ENCODE measurements at regions not wholly inside any gene's neighbourhood (a gene's known extent, or its start where the extent isn't known, plus 50 kb on each side); places are given as distances from the start of the nearest gene placed in this dataset.

DNA sequence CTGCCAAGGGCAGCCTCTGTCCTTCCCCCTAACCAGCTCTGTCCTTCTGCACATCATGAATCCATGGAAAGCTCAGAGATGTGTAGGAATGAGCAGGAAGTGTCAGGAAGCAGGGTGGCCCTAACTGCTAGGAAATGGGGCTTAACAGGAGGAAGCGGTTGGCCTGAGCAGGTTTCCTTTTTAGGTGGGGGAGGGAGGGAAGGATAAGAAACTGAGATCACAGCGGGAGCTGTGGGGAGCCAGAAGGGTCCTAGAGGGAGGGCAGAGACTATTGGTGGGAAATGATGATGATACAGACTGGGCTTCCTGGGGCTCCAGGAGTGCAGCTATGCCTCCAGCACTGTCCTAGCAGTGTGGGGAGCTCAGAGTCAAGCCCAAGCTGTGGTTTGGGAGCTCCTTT is 182.0 kb downstream of the SH3BP4 start:
- Histone ChIP-seq H3K79me1 (ENCODE audit: low read depth, low read length) (no peaks in the 10 kb centered on the region), H3K14ac (ENCODE audit: insufficient read length) (no peak overlapping the region), H2BK20ac (ENCODE audit: low read length) (no peak overlapping the region), H3K4me3 (ENCODE audit: extremely low read depth in 1 of 4, insufficient read depth in 2 of 4, low read depth in 3 of 4, low read length in 4 of 4) (no peak overlapping the region), H3K27ac (ENCODE audit: low read depth, low read length) (no peak overlapping the region), H3K36me3 (ENCODE audit: control insufficient read depth in 2 of 4, insufficient read depth in 4 of 4, low read length in 3 of 4) (no peaks in the 10 kb centered on the region), H3K18ac (ENCODE audit: extremely low read depth, low read length) (no peak overlapping the region), H3K9me3 (ENCODE audit: insufficient read depth in 2 of 2, low read depth in 1 of 2, low read length in 1 of 2) (no peaks in the 10 kb centered on the region), H2BK12ac (ENCODE audit: low read depth, low read length) (no peak overlapping the region), H4K5ac (ENCODE audit: insufficient read length, low read depth, low read length) (no peak overlapping the region), H3K27me3 (replicated peaks in 1 of 4; ENCODE audit: control insufficient read depth in 3 of 4, extremely low read depth in 1 of 4, insufficient read depth in 3 of 4, low read length in 3 of 4) (peaks cover 3 to 19% (median 7%) of the 10 kb centered on the region in 4 experiments), H2AK5ac (ENCODE audit: low read depth, low read length) (no peak overlapping the region), H3K23ac (ENCODE audit: insufficient read length) (no peak overlapping the region), H2AFZ (ENCODE audit: low read length) (no peak overlapping the region), H4K91ac (replicated peaks; ENCODE audit: insufficient read length, low read length) (no peak overlapping the region), H3K4ac (replicated peaks; ENCODE audit: insufficient read length, low read depth, low read length) (no peak overlapping the region), H3K56ac (replicated peaks; ENCODE audit: insufficient read length, low read depth, low read length) (no peak overlapping the region), H2BK15ac (ENCODE audit: low read length) (no peak overlapping the region), H3K4me1 (replicated peaks in 1 of 4; ENCODE audit: control insufficient read depth in 3 of 4, insufficient read depth in 4 of 4, low read length in 3 of 4) (no peaks in the 10 kb centered on the region; a peak in 1 of 7 replicates), H3K79me2 (ENCODE audit: control insufficient read depth in 1 of 2, insufficient read depth in 2 of 2, low read length in 2 of 2) (no peaks in the 10 kb centered on the region), H3K4me2 (ENCODE audit: insufficient read depth in 1 of 2, low read depth in 2 of 2, low read length in 2 of 2) (no peak overlapping the region), H4K20me1 (replicated peaks in 1 of 2; ENCODE audit: control insufficient read depth in 1 of 2, insufficient read depth in 2 of 2, low read length in 2 of 2) (no peaks in the 10 kb centered on the region), H3K9ac (replicated peaks in 1 of 4; ENCODE audit: extremely low read depth in 1 of 4, low read depth in 3 of 4, low read length in 3 of 4) (no peak overlapping the region), H3K23me2 (ENCODE audit: low read depth, low read length) (no peaks in the 10 kb centered on the region), H4K8ac (ENCODE audit: extremely low read depth, insufficient read depth, low read length) (no peak overlapping the region), H2BK120ac (replicated peaks; ENCODE audit: low read depth, low read length) (no peak overlapping the region), H2BK5ac (ENCODE audit: low read depth, low read length) (no peak overlapping the region)
- DNase-seq (ENCODE audit: low read depth in 1 of 2, low spot score in 2 of 2) (no peak), FAIRE-seq (no peak)
- TF ChIP-seq EGR1 (IDR thresholded peaks at IDR 0.05; ENCODE audit: borderline replicate concordance, low read depth, low read length) = no peak
- TF ChIP-seq HDAC6 (IDR thresholded peaks at IDR 0.05; ENCODE audit: low read depth, low read length) = no peak
- TF ChIP-seq ASH2L (IDR thresholded peaks at IDR 0.05; ENCODE audit: low read length) = no peak
- TF ChIP-seq CBX8 (IDR thresholded peaks at IDR 0.05; ENCODE audit: borderline replicate concordance, low read depth, low read length) = no peak
- no peak for TF ChIP-seq TBP (IDR thresholded peaks at IDR 0.05; ENCODE audit: low read depth, low read length)
- TF ChIP-seq RNF2 (IDR thresholded peaks at IDR 0.05; ENCODE audit: borderline replicate concordance, low read depth, low read length, missing control alignments, poor library complexity, severe bottlenecking) = no peak
- no peak for TF ChIP-seq EZH2 (IDR thresholded peaks at IDR 0.05; ENCODE audit: low read depth, low read length, severe bottlenecking)
- ChIA-PET POLR2A (ENCODE audit: partially characterized antibody) (interaction anchor here (0.5 kb wide), 1 partner anchor 588 kb away, joined by 3 read pairs; no protein-coding TSS in a partner anchor), CTCF (ENCODE audit: partially characterized antibody) (interaction anchor here (0.6 to 4.3 kb wide), 7 partner anchors 21 to 505 kb away, joined by 3 to 46 read pairs (median 4); no protein-coding TSS in a partner anchor)
- WGBS, 2 experiments (ENCODE audit: extremely low coverage in 1 of 2, insufficient coverage in 1 of 2, insufficient read length in 1 of 2, insufficient replicate concordance in 2 of 2, low coverage in 1 of 2, low lambda C conversion rate in 2 of 2, missing lambda C conversion rate in 1 of 2) = 66% methylated on average over 2 of the region's 2 CpGs; no CpG with 5 or more reads in 1 of the 2 experiments
